ENCODE measurements at regions not wholly inside any gene's neighbourhood (a gene's known extent, or its start where the extent isn't known, plus 50 kb on each side); places are given as distances from the start of the nearest gene placed in this dataset.

GRCh38 chr12:131589221-131589897 lies 121.5 kb upstream of the SFSWAP start:
- no peaks in the 10 kb centered on the region for H3K36me3 ChIP-seq
- H3K4me1 ChIP-seq (ENCODE audit: control insufficient read depth in 1 of 2, low read depth in 2 of 2): no peaks in the 10 kb centered on the region
- DNase-seq (ENCODE audit: low spot score): no peak
- H3K27ac ChIP-seq: no peak overlapping the region
- H3K4me3 ChIP-seq: no peak overlapping the region
- H3K9me3 ChIP-seq: no peaks in the 10 kb centered on the region
- no peaks in the 10 kb centered on the region for H3K27me3 ChIP-seq (replicated peaks; ENCODE audit: insufficient read depth)
- TF ChIP-seq CTCF (IDR thresholded peaks at IDR 0.05): no peak
- ATAC-seq (ENCODE audit: insufficient number of reproducible peaks, low FRiP score, low read depth): no peak

GRCh38 chr12:131589966-131590365 lies 120.9 kb upstream of the SFSWAP start:
- no peak for ATAC-seq (ENCODE audit: insufficient number of reproducible peaks, low FRiP score, low read depth)
- no peak for TF ChIP-seq CTCF (IDR thresholded peaks at IDR 0.05)

GRCh38 chr12:131591136-131591535 lies 119.8 kb upstream of the SFSWAP start:
- no peak for TF ChIP-seq CTCF (IDR thresholded peaks at IDR 0.05)
- no peak for ATAC-seq (ENCODE audit: insufficient number of reproducible peaks, low FRiP score, low read depth)
- Histone ChIP-seq H3K27me3 (replicated peaks; ENCODE audit: insufficient read depth) (no peaks in the 10 kb centered on the region), H3K4me1 (ENCODE audit: control insufficient read depth in 1 of 2, low read depth in 2 of 2) (no peaks in the 10 kb centered on the region), H3K36me3 (no peaks in the 10 kb centered on the region), H3K9me3 (no peaks in the 10 kb centered on the region), H3K4me3 (no peak overlapping the region), H3K27ac (no peak overlapping the region)
- DNase-seq (ENCODE audit: low spot score): no peak

More at GRCh38 chr12:131589966-131590365, 120.9 kb upstream of the SFSWAP start:
- H3K27me3 ChIP-seq (replicated peaks; ENCODE audit: insufficient read depth): no peaks in the 10 kb centered on the region
- no peaks in the 10 kb centered on the region for H3K9me3 ChIP-seq
- no peak overlapping the region for H3K27ac ChIP-seq
- no peak overlapping the region for H3K4me3 ChIP-seq
- H3K4me1 ChIP-seq (ENCODE audit: control insufficient read depth in 1 of 2, low read depth in 2 of 2): no peaks in the 10 kb centered on the region
- DNase-seq (ENCODE audit: low spot score): no peak
- no peaks in the 10 kb centered on the region for H3K36me3 ChIP-seq

GRCh38 chr12:131591714-131592709 lies 118.9 kb upstream of the SFSWAP start:
- Histone ChIP-seq H3K4me3 (no peak overlapping the region), H3K4me1 (ENCODE audit: control insufficient read depth in 1 of 2, low read depth in 2 of 2) (no peaks in the 10 kb centered on the region), H3K9me3 (no peaks in the 10 kb centered on the region), H3K27me3 (replicated peaks; ENCODE audit: insufficient read depth) (no peaks in the 10 kb centered on the region), H3K27ac (no peak overlapping the region), H3K36me3 (no peaks in the 10 kb centered on the region)
- no peak for ATAC-seq (ENCODE audit: insufficient number of reproducible peaks, low FRiP score, low read depth)
- DNase-seq (ENCODE audit: low spot score): no peak
- no peak for TF ChIP-seq CTCF (IDR thresholded peaks at IDR 0.05)

- H3K4me1 ChIP-seq (ENCODE audit: control insufficient read depth in 1 of 2, low read depth in 2 of 2): no peaks in the 10 kb centered on the region
- H3K9me3 ChIP-seq: no peaks in the 10 kb centered on the region
- H3K4me3 ChIP-seq: no peak overlapping the region
- H3K27me3 ChIP-seq (replicated peaks; ENCODE audit: insufficient read depth): no peaks in the 10 kb centered on the region
- no peak for TF ChIP-seq CTCF (IDR thresholded peaks at IDR 0.05)
- no peak for DNase-seq (ENCODE audit: low spot score)
- H3K27ac ChIP-seq: no peak overlapping the region
- ATAC-seq (ENCODE audit: insufficient number of reproducible peaks, low FRiP score, low read depth): no peak
- no peaks in the 10 kb centered on the region for H3K36me3 ChIP-seq
Observed at GRCh38 chr12:131592972-131593371, 117.9 kb upstream of the SFSWAP start.

Data from thoracic aorta (tissue), 2 donors.